ENCODE measurements at regions not wholly inside any gene's neighbourhood (a gene's known extent, or its start where the extent isn't known, plus 50 kb on each side); places are given as distances from the start of the nearest gene placed in this dataset.

- TF ChIP-seq CTCF (IDR thresholded peaks at IDR 0.05; ENCODE audit: low read depth, low read length, poor library complexity, severe bottlenecking) (no peak), EZH2phosphoT487 (IDR thresholded peaks at IDR 0.05; ENCODE audit: borderline replicate concordance, low read length) (no peak)
Observed at GRCh38 chr2:38487852-38488251, 110.8 kb upstream of the ATL2 start.
